Mucosa of gallbladder (tissue), 1 donor: ENCODE measurements at regions not wholly inside any gene's neighbourhood (a gene's known extent, or its start where the extent isn't known, plus 50 kb on each side); places are given as distances from the start of the nearest gene placed in this dataset.

ENCODE experiments used
- DNase-seq: peaks from one replicate; pipeline ENCODE4 v3.0.0-alpha.2; 2020; ENCODE audit warnings: low spot score
- donor health status: DM: no; HTN: no; CAD: no.

DNA sequence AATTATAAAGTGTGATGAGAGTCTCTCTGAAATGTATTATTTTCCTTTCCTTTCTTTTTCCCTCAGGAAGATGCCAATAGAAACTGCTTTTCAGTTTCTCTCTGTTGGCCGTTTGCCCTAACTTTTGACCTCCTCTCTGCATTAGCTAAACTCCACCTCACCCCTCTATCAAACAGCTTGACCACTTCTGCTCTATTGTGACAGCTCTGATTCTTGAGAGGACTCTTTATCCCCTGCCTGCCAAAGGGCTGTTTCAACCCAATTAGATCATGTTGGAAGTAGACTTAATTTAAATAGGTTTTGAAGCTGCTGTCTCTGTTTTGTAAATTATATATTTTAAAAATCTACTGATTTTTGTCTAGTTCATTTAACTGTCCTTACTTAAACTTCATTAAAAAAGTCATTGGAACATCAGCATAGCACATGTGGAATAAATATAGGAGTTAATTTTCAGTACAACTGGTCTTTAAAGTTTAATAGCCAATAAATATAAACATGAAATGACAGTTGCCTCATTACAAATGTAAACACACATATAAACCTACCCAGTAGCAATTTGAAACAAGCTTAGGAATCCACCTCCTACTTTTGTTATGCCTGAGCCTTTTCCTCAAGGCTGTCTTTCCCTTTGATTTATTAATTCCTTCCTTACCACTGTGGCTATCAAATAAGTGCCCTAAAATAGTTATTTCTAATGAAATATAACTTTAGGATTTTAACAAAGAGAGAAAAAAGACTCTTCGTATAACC is 152.0 kb downstream of the CHRM3 start:
- no peak for DNase-seq

DNA sequence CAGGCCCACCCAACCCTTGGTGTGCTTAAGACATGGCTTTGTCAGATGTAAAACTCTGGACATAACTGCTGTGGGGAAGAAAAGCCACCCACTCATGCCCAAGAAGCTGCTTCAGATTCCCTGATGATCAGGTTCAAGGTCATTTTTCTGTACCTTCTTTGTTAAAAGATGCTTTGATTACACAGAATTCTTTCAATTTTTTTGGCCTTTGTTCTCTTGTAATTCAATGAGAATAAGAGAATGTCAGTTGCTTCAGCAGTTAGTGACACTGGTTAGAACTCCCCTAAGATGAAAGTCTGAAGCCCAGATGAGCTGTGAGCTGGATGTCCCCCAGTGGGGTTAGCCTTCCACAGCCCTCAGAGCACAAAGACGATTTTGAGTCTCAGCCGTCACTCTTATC is 152.7 kb downstream of the CHRM3 start:
- DNase-seq = no peak

DNA sequence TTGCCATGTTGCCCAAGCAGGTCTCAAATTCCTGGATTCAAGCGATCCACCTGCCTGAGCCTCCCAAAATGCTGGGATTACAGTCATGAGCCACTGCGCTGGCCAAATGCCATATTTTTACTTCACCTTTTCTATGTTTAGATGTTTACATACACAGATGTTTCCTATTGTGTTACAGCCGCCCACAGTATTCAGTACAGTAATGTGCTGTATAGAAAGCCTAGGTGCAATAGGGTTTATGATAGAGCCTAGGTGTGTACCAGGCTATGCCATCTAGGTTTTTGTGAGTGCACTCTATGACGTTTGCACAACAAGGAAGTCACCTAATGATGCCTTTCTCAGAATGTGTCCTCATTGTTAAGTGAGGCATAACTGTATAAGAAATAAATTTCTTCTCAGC is 153.4 kb downstream of the CHRM3 start:
- no peak for DNase-seq

DNA sequence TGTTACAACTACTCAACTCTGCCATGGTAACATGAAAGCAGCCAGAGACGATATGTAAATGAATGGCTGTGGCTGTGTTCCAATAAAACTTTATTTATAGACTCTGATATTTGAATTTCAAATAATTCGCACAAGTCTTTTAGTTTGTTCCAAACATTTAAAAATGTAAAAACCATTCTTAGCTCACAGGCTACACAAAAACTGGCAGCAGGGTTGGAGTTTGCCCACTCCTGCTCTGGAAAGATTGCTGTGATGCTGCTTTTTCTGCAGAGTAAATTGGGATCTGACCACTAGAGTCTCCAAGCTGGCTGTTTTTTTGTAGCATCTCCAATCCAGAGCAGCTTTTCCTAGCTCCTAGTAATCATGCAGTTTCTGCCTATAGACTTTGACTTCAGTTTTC is 157.5 kb downstream of the CHRM3 start:
- no peak for DNase-seq

DNA sequence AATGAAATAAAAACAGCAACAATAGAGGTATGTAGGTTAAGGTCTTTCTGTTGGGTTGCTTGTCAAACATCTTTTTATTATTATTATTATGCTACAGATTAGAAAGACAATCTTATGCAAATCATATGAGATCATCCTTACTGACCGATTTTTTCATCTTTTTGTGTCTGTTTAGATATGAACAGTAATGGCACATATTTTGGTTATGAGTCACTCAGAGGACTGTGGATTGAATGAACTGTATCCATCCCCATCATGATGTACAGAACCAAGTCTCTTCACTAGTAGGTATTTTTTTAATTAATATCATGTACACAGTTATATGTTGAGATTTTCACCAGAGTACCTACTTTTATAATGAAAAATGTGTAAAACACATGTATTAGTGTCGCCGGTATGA is 159.1 kb downstream of the CHRM3 start:
- no peak for DNase-seq

DNA sequence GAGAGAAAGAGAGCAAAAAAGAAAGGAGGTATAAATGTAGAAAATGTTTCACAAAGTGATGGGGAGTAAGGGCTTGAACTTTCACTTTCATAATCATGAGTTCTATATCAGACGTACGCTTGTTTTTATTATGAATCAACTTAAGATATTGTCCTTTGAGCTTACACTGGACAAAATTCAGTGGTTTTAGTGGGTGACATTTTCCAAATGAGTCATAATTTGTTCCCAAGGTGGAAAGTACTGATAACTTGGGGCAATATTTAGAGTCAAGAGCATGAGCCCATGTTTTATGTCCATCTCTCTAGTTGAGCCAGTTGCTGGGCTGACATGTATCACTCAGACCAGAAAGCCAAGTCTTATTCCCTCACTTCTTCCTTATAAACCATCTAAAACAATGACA is 161.6 kb downstream of the CHRM3 start:
- no peak for DNase-seq

DNA sequence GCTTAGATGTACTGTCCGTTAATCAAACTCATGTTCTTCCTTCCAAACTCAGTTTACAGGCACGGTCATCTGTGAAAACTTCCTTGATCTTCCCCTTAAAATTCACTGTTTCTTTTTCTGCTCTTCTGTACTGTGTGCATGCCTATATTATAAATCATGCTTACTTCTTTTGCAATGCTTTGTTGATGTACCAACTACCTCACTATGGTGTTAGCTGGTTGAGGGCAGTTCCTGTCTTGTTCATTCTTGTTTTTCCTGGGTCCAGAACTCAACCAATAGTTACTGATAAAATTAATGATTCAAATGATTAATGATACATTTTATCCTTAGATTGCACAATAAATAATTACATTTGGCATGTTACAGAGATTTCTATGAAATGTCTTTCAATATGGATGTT is 163.8 kb downstream of the CHRM3 start:
- no peak for DNase-seq

DNA sequence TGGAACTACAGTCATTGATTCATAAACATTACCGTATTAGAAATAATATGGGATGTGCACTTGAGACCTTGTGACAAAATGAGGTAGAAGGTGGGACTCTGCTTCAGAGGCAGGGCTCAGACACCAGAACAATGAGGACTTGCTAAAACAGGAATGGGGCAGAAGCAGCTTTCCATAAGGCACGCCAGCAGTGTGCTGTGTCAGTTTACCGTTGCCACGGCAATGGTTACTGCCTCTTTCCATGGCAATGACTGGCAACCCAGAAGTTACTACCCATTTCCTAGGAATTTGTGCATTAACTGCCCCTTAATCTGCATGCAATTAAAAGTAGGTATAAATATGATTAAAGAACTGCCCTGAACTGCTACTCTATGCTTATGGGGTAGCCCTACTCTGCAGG is 169.0 kb downstream of the CHRM3 start:
- DNase-seq = no peak

DNA sequence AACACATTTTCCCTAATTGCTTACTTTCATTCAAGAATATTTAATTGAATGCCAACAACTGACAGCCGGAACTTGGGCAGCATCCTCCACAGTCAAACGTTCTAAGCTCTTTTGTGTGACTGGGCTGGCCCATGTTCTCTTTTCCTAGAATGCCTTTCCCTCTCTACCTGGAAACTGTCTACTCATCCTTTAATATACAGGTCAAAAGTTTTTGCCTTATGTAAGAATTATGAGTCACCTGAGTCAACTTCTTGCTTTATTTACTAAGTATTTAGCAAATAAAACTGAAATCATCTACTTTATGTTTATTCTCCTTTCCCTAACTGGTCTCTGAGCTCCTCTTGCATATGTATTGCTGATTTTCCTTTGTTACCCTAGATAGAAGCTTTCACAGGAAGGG is 172.2 kb downstream of the CHRM3 start:
- no peak for DNase-seq

DNA sequence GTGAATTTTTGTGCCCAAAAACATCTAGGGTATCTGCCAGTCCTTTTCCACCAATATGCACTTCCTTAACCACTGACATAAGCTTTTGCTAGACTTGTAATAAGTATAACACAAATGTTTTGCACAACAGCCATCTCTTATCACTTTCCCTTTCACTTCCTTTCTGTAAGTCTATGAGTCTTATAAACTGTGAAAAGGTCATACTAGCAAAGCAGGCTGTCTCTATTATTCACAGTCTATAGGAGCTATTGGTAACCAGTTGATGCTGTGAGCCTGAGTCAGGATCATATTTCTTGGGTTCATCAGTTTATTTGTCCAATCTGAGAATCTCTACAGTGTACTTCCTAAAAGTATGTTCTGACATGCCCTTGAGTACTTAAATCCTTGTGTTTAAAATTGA is 172.6 kb downstream of the CHRM3 start:
- DNase-seq = no peak

DNA sequence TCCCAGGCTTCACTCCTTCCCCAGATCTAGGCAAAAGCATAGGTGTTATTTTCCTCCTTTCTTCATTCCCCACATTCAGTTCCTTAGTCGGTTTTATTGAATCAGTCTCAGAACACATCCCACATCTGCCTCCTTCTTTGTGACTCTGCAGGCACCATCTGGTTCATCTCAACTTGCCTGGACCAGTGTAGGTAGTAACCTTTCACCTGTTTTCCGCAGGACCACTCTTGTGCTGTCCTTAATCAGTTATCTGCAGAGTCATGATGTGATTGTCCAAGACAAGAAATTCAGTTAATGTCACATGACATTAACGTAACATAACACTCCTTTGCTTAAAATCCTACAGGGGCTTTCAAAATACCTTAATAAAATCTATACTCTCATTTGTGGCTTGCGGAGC is 174.6 kb downstream of the CHRM3 start:
- DNase-seq = no peak

DNA sequence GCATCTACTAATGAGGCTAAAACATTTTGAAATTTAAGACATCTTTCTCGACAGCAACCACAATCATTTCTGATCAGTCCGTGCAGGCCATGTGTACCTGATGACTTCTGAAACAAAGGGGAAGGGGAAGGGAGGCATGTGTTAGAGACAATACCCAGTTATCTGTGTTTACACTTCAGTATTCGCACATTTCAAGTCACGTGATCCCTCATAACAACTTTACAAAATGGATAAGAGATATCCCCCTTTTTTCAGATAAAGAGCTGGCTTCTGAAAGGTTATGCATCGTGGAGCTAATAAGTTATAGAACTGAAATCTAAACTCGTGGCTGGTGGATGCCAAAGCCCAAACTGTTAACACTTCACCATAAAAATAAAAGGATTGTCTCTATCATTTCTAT is 175.7 kb downstream of the CHRM3 start:
- DNase-seq = no peak

DNA sequence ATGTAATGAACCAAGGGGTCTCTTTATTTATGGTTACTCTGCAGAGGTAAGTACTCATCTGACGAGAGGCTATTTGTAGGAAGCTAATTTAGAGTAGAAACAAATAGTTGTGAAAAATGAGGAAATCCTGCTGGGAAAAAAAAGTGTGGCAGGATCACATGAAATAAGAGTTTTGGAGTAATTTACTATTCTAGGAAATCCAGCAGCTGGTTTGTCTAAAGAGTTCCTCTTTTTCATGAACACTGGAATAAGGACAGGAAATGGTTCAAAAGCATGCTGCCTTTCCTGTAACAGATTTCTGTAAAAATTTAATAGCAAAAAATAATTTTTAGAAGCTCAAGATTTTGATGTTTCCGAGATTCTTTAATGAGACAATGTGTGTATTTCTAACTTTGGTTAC is 177.3 kb downstream of the CHRM3 start:
- no peak for DNase-seq

DNA sequence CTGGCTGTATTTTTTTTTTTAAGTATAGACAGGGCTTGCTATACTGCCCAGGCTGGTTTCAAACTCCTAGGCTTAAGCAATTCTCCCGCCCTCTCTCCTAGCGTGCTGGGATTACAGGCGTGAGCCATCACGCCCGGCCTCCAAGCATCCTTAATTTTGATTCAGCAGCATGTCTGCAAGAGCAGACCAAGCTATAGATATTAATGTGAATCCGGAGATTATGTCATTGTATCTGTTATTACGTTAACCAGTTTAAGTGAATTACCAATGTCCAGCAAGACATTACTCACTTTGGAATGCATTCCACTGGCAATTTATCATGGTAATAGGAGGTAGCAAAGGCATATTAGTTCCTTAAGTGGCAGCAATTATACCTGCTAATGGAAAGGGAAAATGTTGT is 179.7 kb downstream of the CHRM3 start:
- DNase-seq = no peak

DNA sequence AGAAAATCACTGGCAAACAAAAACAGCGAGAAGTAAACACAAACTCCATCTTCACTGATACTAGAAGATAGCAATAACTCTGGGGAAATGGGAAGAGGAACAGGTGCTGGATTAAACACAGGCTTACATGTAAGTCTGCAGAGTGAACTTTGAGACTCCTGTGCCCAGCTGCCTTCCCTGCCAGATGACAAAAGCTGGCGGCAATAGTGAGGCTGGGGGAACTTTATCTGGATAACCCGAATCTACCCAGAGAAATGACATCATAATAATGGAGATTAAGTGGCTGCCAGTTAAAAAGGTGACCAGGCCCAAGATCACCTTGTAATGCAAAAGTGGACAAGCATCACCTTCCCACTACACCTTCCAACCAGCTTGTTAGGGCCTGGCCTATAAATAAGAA is 184.5 kb downstream of the CHRM3 start:
- DNase-seq = no peak

DNA sequence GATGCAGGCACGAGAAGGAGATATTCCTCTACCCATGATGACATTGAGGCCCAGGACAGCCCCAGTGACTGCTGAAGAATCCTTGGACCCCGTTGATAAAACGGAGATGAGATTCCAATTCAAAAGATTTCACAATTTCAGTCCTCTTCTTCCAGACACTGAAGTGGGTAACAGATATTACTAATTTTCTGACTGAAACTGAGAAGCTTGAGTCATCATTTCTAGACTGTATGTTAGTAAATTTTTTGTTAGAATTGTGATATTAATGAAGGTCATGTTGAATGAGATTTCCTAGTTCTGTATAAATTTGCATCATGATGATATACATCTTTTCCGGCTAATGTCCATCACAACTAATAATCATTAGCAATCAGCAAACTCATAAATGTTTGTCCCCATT is 185.8 kb downstream of the CHRM3 start:
- no peak for DNase-seq

DNA sequence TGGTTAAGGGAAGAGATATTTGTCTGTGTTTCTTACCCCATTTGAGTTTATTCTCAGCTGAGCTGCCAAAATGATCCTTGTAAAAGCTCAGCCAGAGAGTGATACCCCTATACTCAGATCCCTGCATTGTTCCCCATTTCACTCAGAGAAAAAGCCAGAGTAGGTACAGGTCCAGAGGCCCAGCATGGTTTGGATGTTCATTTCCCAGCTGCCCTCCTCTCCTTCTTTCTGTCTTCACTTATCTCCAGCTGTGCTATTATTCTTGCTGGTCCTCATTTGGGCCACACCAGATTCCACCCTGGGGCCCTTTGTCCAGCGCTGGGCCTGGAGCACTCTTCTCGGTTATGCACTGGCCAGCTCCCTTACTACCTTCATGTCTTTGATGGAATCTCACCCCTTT is 187.7 kb downstream of the CHRM3 start:
- DNase-seq = no peak

DNA sequence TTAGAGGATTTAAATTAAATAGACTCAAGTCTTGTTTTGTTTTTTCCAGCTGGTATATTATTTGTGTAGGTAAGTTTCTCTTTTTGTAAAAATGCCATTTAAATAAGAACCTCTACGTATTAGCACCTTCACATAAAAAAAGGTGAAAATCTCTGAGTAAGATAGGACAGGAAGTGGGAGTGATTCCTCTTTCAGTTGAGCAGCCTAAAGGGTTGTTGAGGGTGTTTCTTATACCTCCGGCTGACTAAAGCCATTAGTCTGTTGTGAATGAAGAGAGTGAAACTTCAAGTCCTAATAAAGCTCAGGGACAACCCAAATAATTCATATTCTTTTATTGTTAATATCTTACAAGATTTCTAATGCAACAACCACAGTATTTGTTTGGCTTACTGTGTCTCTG is 188.7 kb downstream of the CHRM3 start:
- DNase-seq = no peak

DNA sequence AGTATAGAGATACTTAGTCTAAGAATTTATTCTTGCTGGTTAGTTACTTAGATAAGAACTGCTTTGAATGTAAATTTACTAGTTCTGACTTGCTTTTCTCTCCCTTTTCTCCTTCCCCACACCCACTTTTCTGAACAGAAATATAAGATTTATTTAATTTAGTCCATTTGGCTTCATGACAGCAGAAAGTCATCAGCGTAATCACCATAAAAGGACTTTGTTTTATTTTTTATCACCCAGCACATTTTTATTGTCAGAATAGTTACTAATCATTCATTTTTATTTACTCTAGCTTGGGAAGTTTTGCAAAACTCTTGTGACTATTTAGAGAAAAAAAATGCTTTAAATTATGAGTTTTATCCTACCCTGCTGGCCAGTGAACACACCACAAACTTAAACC is 197.2 kb downstream of the CHRM3 start:
- no peak for DNase-seq

DNA sequence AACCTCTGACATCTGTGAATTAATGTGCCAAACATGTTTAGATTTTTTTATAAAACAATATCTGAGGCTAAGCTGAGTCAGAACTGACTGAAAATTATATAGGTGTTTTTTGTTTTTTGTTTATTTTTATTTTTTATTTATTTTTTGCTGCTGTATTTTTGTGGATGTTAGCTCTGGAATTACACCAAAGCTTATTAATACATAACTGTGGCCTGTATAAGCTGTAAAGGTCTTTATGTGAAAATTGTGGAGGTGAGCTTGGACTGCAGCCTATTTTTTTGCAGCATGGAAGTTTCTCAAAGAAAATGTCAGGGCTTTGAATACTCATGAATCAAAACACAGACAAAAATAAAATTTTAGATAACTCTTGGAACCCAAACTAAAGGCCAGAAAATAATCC is 199.8 kb downstream of the CHRM3 start:
- no peak for DNase-seq

DNA sequence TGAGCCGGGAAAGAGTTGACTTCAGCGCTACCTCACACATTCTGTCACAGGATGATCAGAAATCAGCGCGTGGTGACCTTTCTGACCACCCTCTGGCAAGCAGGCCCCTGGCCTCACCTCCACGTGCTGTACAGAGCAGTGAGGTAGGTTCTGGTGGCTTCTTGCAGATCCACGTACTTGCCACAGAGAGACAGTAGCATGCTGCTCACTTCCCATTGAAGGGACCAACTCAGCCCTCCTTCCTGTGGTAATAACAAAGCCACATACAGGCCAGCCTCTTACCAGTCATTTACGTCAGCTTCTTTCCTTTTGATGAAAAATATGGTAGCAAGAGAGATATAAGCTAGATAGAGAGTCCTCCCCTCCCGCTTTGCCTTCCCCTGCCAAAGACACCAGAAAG is 200.7 kb downstream of the CHRM3 start:
- DNase-seq = no peak

DNA sequence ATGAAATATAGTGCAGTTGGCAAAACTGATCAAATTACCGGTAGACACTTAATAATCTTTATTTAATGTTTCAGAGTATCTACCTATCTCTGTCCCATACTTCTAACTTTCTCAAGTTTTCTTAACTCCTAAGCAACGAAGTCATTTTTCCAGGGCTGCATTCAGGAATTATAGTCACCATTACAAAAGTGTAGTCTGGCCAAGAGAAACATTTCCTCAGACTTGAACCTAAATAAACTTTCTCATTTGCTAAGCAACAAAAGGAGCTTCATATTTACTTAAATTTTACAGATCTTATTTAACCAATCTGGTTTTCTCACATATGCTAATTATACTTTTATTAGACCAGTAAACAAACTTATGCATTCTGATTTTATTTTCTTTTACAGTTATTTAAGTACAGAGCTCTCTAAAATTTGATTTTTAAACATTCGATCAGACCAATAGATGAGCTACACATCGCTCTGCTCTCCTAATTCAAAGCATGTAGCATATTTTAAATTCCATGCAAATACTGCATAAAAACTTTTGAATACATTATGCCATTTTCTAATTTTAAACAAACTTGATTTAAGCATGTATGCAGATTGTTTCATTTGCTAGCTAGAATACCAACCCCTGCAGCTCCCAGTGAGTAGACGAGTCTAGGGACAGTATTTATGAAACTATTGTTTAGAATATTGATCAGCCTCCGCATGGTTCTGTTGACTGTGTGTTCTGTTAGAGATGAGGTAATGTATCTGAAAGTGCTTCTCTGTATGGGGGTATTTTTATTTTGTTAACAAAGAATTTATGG is 201.4 kb downstream of the CHRM3 start:
- DNase-seq = no peak

DNA sequence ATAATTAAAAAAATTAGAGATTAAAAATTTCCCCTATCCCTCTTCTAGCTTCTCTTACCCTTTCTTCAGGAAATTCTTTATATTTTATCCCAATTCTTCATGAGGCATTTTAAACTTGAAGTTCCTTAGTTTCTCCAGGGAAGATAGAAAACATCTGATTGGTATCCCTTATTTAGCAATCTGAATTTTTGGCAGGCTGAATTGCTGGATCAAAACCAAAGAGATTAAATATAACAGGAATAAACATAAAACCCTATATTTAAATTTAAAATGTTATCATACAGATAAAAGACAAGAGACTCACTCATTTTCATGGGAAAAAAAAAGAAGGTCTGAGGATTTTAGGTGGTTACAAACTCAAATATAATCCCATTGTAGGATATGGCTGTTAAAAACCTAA is 204.2 kb downstream of the CHRM3 start:
- DNase-seq = no peak

DNA sequence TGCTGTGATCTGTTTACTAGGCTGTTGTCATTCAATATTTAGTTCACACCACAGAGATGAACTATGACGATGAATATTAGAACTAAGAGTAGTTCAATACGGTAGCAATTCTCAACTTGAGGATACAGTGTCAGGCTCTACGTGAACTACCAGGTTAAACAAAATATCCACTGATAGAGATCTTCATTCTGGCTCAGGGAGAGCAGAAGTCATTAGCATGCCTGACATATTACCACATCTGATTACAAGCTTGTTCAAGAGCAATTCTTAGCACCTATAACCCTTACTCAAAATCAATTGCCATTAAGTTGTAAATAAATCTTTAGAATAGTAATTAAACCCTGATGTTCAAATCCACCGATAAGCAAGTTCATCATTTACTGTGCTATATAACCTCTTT is 207.2 kb downstream of the CHRM3 start:
- DNase-seq = no peak
